Upper lobe of right lung (tissue), 1 donor: ENCODE measurements at regions not wholly inside any gene's neighbourhood (a gene's known extent, or its start where the extent isn't known, plus 50 kb on each side); places are given as distances from the start of the nearest gene placed in this dataset.

Experiments used
- ATAC-seq: fragments of 200-7000 bp; cut with Tn5 transposase; one replicate; pipeline ENCODE4 v1.9.1; 2020; ENCODE audit warnings: mild to moderate bottlenecking, moderate library complexity
- DNase-seq: peaks from one replicate; pipeline ENCODE4 v3.0.0-alpha.2; 2020
- H3K27ac ChIP-seq: fragments of 200-600 bp; one replicate; pipeline ENCODE4 v1.8.0; 2022
- H3K27me3 ChIP-seq: fragments of 200-600 bp; one replicate; pipeline ENCODE4 v1.8.0; 2022; ENCODE audit warnings: mild to moderate bottlenecking
- H3K36me3 ChIP-seq: fragments of 200-600 bp; one replicate; pipeline ENCODE4 v1.8.0; 2022
- H3K4me1 ChIP-seq: fragments of 200-600 bp; one replicate; pipeline ENCODE4 v1.8.0; 2022
- H3K4me3 ChIP-seq: fragments of 200-600 bp; one replicate; pipeline ENCODE4 v1.8.0; 2022; ENCODE audit warnings: mild to moderate bottlenecking
- H3K9me3 ChIP-seq: fragments of 200-600 bp; one replicate; pipeline ENCODE4 v1.8.0; 2022
- CTCF ChIP-seq: fragments of 200-600 bp; IDR thresholded peaks from one replicate; pipeline ENCODE4 v1.8.0; 2022; ENCODE audit warnings: antibody characterized with exemption
- intact Hi-C: fragments of 100-400 bp; cut with DNase I; formaldehyde crosslinking; loops from one replicate; pipeline ENCODE4 v1.11.0; 2022
- donor health status: DM: no; HTN: yes; CAD: no; lungs with severe emphysema.

- H3K27ac ChIP-seq = no peak overlapping the region
- ATAC-seq = no peak
Observed at GRCh38 chr3:28703843-28704242, 355.2 kb upstream of the AZI2 start.

GRCh38 chr3:28711293-28711692 lies 362.7 kb upstream of the AZI2 start:
- Histone ChIP-seq H3K27me3 (no peaks in the 10 kb centered on the region), H3K4me3 (no peak overlapping the region), H3K9me3 (no peaks in the 10 kb centered on the region), H3K27ac (no peak overlapping the region), H3K36me3 (no peaks in the 10 kb centered on the region), H3K4me1 (no peaks in the 10 kb centered on the region)
- no peak for DNase-seq
- TF ChIP-seq CTCF = no peak
- ATAC-seq = no peak
- intact Hi-C loops = no loop called here

More at GRCh38 chr3:28703843-28704242, 355.2 kb upstream of the AZI2 start:
- no peak for DNase-seq
- intact Hi-C loops = no loop called here
- no peak overlapping the region for H3K4me3 ChIP-seq
- no peaks in the 10 kb centered on the region for H3K36me3 ChIP-seq
- no peaks in the 10 kb centered on the region for H3K27me3 ChIP-seq
- H3K4me1 ChIP-seq = no peaks in the 10 kb centered on the region
- no peaks in the 10 kb centered on the region for H3K9me3 ChIP-seq
- no peak for TF ChIP-seq CTCF

- no peaks in the 10 kb centered on the region for H3K36me3 ChIP-seq
- no peak for DNase-seq
- no peaks in the 10 kb centered on the region for H3K9me3 ChIP-seq
- no peak for ATAC-seq
- no peak for TF ChIP-seq CTCF
- no peaks in the 10 kb centered on the region for H3K27me3 ChIP-seq
- H3K4me1 ChIP-seq = no peaks in the 10 kb centered on the region
- intact Hi-C loops = no loop called here
- no peak overlapping the region for H3K4me3 ChIP-seq
- no peak overlapping the region for H3K27ac ChIP-seq
Observed at GRCh38 chr3:28716939-28717338, 368.3 kb upstream of the AZI2 start.

- ATAC-seq (peak; percentile 62), DNase-seq (no peak)
- Histone ChIP-seq H3K27ac (no peak overlapping the region), H3K9me3 (no peaks in the 10 kb centered on the region), H3K36me3 (no peaks in the 10 kb centered on the region), H3K27me3 (no peaks in the 10 kb centered on the region), H3K4me3 (no peak overlapping the region), H3K4me1 (no peaks in the 10 kb centered on the region)
- TF ChIP-seq CTCF = no peak
- intact Hi-C loops = no loop called here
Observed at GRCh38 chr3:28718074-28718849, 369.6 kb upstream of the AZI2 start.

GRCh38 chr3:28726840-28727239 lies 378.2 kb upstream of the AZI2 start:
- Histone ChIP-seq H3K27ac (no peak overlapping the region), H3K4me3 (no peak overlapping the region), H3K9me3 (no peaks in the 10 kb centered on the region), H3K4me1 (no peaks in the 10 kb centered on the region), H3K27me3 (no peaks in the 10 kb centered on the region), H3K36me3 (no peaks in the 10 kb centered on the region)
- intact Hi-C loops = no loop called here
- peak; percentile 59 for TF ChIP-seq CTCF
- DNase-seq (peak; percentile 61), ATAC-seq (peak; percentile 87)
